MM.1S (cell line): ENCODE measurements at regions not wholly inside any gene's neighbourhood (a gene's known extent, or its start where the extent isn't known, plus 50 kb on each side); places are given as distances from the start of the nearest gene placed in this dataset.

Source experiments
- DNase-seq: peaks from one replicate; pipeline ENCODE4 v3.0.0-alpha.2; 2015
- H2AFZ ChIP-seq: fragments of 300-600 bp; sonication (generic); 2 replicates; pipeline ENCODE4 v1.6.0; 2016; ENCODE audit warnings: antibody characterized with exemption, low read length
- H3F3A ChIP-seq: fragments of 300-600 bp; sonication (generic); 2 replicates; pipeline ENCODE4 v1.6.1; 2016; ENCODE audit warnings: mild to moderate bottlenecking, antibody characterized with exemption, low read length, moderate library complexity, mixed read lengths; ENCODE audit not compliant: insufficient read depth
- H3K27ac ChIP-seq: fragments of 300-600 bp; sonication (generic); 2 replicates; pipeline ENCODE4 v1.5.1; 2016; ENCODE audit warnings: mild to moderate bottlenecking, low read length
- H3K27me3 ChIP-seq: fragments of 300-600 bp; sonication (generic); replicated peaks from 2 replicates; pipeline ENCODE4 v1.6.0; 2016; ENCODE audit warnings: low read length; ENCODE audit not compliant: insufficient read depth
- H3K36me3 ChIP-seq: fragments of 300-600 bp; sonication (generic); replicated peaks from 2 replicates; pipeline ENCODE4 v1.6.1; 2016; ENCODE audit warnings: mild to moderate bottlenecking, low read length, mixed read lengths; ENCODE audit not compliant: insufficient read depth
- H3K4me1 ChIP-seq: fragments of 300-600 bp; sonication (generic); 2 replicates; pipeline ENCODE4 v1.6.1; 2016; ENCODE audit warnings: low read length, mixed read lengths
- H3K4me2 ChIP-seq: fragments of 300-600 bp; sonication (generic); 2 replicates; pipeline ENCODE4 v1.6.0; 2016; ENCODE audit warnings: low read depth, low read length
- H3K4me3 ChIP-seq: fragments of 300-600 bp; sonication (generic); 2 replicates; pipeline ENCODE4 v1.5.1; 2016; ENCODE audit warnings: low read length, mixed read lengths
- H3K79me2 ChIP-seq: fragments of 300-600 bp; sonication (generic); 2 replicates; pipeline ENCODE4 v1.6.1; 2016; ENCODE audit warnings: mixed run types, low read length, mixed read lengths
- H3K9ac ChIP-seq: fragments of 300-600 bp; sonication (generic); 2 replicates; pipeline ENCODE4 v1.6.1; 2016; ENCODE audit warnings: low read length, mixed read lengths
- H3K9me2 ChIP-seq: fragments of 300-600 bp; sonication (generic); replicated peaks from 2 replicates; pipeline ENCODE4 v1.6.1; 2016; ENCODE audit warnings: mild to moderate bottlenecking, low read length, mixed read lengths; ENCODE audit not compliant: insufficient read depth
- H3K9me3 ChIP-seq: fragments of 300-600 bp; sonication (generic); replicated peaks from 2 replicates; pipeline ENCODE4 v1.6.1; 2016; ENCODE audit warnings: mild to moderate bottlenecking, low read length, mixed read lengths; ENCODE audit not compliant: insufficient read depth
- H4K20me1 ChIP-seq: fragments of 300-600 bp; sonication (generic); 2 replicates; pipeline ENCODE4 v1.6.1; 2016; ENCODE audit warnings: mild to moderate bottlenecking, low read length, moderate library complexity, mixed read lengths; ENCODE audit not compliant: insufficient read depth
- EZH2 ChIP-seq: fragments of 300-600 bp; sonication (generic); optimal IDR thresholded peaks from 2 replicates; pipeline ENCODE3; 2017; ENCODE audit warnings: low read depth, mild to moderate bottlenecking, antibody characterized with exemption, low read length, mixed read lengths
- EZH2phosphoT487 ChIP-seq: fragments of 300-600 bp; sonication (generic); IDR thresholded peaks from 2 replicates; pipeline ENCODE4 v1.6.1; 2018; ENCODE audit warnings: antibody characterized with exemption, low read length
- TF ChIP-seq, protein P1 (sequence below): fragments of 300-600 bp; sonication (generic); IDR thresholded peaks from 2 replicates; pipeline ENCODE4 v1.5.1; 2016; ENCODE audit warnings: antibody characterized with exemption, low read length, mixed read lengths

- Histone ChIP-seq H3K9me2 (no peaks in the 10 kb centered on the region), H3K36me3 (no peaks in the 10 kb centered on the region), H3F3A (no peaks in the 10 kb centered on the region), H2AFZ (no peak overlapping the region), H3K4me1 (no peaks in the 10 kb centered on the region), H3K79me2 (no peaks in the 10 kb centered on the region), H3K4me2 (no peak overlapping the region), H3K4me3 (no peak overlapping the region), H3K27ac (no peak overlapping the region), H3K27me3 (no peaks in the 10 kb centered on the region), H3K9me3 (no peaks in the 10 kb centered on the region), H4K20me1 (no peaks in the 10 kb centered on the region), H3K9ac (no peak overlapping the region)
- TF ChIP-seq EZH2 (no peak), EZH2phosphoT487 (no peak)
- TF ChIP-seq, protein P1, sequence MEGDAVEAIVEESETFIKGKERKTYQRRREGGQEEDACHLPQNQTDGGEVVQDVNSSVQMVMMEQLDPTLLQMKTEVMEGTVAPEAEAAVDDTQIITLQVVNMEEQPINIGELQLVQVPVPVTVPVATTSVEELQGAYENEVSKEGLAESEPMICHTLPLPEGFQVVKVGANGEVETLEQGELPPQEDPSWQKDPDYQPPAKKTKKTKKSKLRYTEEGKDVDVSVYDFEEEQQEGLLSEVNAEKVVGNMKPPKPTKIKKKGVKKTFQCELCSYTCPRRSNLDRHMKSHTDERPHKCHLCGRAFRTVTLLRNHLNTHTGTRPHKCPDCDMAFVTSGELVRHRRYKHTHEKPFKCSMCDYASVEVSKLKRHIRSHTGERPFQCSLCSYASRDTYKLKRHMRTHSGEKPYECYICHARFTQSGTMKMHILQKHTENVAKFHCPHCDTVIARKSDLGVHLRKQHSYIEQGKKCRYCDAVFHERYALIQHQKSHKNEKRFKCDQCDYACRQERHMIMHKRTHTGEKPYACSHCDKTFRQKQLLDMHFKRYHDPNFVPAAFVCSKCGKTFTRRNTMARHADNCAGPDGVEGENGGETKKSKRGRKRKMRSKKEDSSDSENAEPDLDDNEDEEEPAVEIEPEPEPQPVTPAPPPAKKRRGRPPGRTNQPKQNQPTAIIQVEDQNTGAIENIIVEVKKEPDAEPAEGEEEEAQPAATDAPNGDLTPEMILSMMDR, result no peak
- no peak for DNase-seq
Observed at GRCh38 chr10:128924918-128925317, 542.1 kb upstream of the MGMT start.

DNA sequence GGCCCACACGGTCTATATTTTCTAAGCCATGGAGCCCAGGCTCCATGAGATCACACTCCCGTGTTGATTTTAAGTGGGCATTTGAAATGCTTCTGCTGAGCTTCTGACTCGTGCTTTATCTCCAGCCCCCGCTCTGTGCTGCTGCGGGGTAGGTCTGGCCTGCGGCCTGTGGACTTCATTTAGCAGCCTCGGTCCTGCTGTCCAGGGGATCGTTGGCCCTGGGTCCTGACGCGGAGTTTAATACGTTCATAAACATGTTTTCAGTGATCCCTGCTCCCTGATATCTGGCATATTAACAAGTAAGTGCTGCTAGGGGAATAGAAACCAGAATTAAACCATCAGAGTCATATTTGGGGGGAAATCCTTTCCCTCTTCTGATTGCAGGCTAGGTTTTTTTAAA, 540.3 kb upstream of the MGMT start:
- H2AFZ ChIP-seq, result no peak overlapping the region
- no peaks in the 10 kb centered on the region for H3K27me3 ChIP-seq
- no peaks in the 10 kb centered on the region for H3K4me1 ChIP-seq
- TF ChIP-seq EZH2phosphoT487 (no peak), EZH2 (no peak)
- TF ChIP-seq, protein P1, result no peak
- H3K4me3 ChIP-seq, result no peak overlapping the region
- H3K9me2 ChIP-seq, result no peaks in the 10 kb centered on the region
- no peaks in the 10 kb centered on the region for H3K36me3 ChIP-seq
- H3K4me2 ChIP-seq, result no peak overlapping the region
- H3K27ac ChIP-seq, result no peak overlapping the region
- H4K20me1 ChIP-seq, result no peaks in the 10 kb centered on the region
- H3F3A ChIP-seq, result no peaks in the 10 kb centered on the region
- DNase-seq, result no peak
- H3K9me3 ChIP-seq, result no peaks in the 10 kb centered on the region
- no peak overlapping the region for H3K9ac ChIP-seq
- H3K79me2 ChIP-seq, result no peaks in the 10 kb centered on the region

- Histone ChIP-seq H3K36me3 (no peaks in the 10 kb centered on the region), H3K4me3 (no peak overlapping the region)
Observed at GRCh38 chr10:128927497-128928161, 539.4 kb upstream of the MGMT start.

More at GRCh38 chr10:128927497-128928161, 539.4 kb upstream of the MGMT start:
- Histone ChIP-seq H3K9me3 (no peaks in the 10 kb centered on the region), H3K27me3 (no peaks in the 10 kb centered on the region), H3K9ac (no peak overlapping the region), H2AFZ (no peak overlapping the region), H3K4me2 (no peak overlapping the region), H3K4me1 (no peaks in the 10 kb centered on the region), H3F3A (no peaks in the 10 kb centered on the region), H3K79me2 (no peaks in the 10 kb centered on the region), H4K20me1 (no peaks in the 10 kb centered on the region), H3K9me2 (no peaks in the 10 kb centered on the region), H3K27ac (no peak overlapping the region)
- TF ChIP-seq EZH2phosphoT487 (no peak), EZH2 (no peak)
- TF ChIP-seq, protein P1, result no peak
- no peak for DNase-seq
